Activated T-cell treated with anti-CD3 and anti-CD28 coated beads for 1 hour (primary cell): ENCODE measurements at regions not wholly inside any gene's neighbourhood (a gene's known extent, or its start where the extent isn't known, plus 50 kb on each side); places are given as distances from the start of the nearest gene placed in this dataset.
"Not testable (repeated sequence)": the region's sequence is repeated elsewhere in the genome, so short reads cannot be mapped to it uniquely, and the experiment has no call there.

Source experiments
- DNase-seq: peaks from one replicate; pipeline ENCODE4 v3.0.0-alpha.2; 2020; ENCODE audit warnings: low read depth

DNA sequence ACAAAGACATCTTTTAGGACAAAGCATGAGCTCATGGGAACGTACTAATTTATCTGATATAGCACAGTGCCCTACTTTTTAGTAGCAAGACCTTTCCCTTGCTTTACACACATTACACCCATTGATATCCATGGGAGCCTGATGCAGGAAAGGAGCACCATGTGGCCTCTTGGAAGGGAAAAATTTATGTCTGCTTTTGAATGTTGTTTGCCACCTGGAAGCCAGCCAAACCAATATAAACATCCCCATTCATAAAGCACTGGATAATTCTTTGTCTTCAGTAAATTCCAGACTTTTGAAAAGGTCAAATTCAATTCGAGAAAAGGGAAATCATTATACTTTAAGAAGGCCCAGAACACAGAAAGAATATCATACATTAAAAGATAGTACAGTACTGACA is 152.3 kb upstream of the BEND6 start:
- no peak for DNase-seq

DNA sequence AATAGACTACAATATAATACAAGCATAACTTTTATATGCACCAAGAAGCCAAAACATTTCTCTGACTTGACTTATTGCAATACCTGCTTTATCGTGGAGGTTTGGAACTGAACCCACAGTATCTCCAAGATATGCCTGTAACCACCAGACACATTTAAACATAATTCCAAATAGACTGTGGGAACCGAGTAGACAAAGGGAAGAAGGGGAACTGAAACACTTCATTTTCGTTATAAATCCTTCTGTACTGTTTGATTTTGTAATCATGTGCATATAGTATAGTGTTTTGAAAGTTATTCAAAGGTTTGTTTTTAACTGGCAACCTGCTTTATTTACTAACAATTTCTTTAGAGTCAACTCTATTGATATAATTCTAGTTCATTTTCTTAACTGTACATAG is 154.9 kb upstream of the BEND6 start:
- no peak for DNase-seq

DNA sequence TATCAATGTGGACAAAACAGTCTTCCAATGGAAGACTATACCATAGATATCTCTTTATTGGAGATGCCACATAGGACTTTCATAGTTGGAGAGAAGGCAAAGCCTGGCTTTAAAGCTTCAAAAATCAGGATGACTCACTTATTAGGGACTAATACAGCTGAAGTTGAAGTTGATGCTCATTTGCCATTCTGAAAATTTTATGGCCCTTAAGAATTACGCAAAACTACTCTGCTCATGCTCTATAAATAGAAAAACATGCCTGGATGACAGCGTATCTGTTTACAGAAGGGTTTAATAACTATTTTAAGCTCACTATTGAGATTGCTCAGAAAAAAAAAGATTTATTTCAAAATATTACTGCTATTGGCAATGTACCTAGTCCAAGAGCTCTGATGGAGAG is 155.5 kb upstream of the DST start:
- no peak for DNase-seq

DNA sequence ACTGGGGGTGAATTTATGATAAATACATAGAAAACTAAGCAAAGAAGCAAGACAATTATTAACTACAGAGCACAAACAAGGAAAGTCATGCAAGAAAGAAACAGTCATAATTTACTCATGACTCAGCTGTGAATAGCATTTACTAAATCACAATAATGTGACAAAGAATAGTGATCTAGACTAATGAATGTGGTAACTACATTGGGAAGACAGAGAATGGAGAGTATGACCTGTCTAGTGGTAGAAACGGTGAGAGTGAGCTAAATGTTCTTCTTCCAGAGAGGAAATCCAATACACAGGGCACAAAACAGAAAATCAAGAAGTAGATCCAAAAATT is 153.5 kb upstream of the DST start:
- no peak for DNase-seq

DNA sequence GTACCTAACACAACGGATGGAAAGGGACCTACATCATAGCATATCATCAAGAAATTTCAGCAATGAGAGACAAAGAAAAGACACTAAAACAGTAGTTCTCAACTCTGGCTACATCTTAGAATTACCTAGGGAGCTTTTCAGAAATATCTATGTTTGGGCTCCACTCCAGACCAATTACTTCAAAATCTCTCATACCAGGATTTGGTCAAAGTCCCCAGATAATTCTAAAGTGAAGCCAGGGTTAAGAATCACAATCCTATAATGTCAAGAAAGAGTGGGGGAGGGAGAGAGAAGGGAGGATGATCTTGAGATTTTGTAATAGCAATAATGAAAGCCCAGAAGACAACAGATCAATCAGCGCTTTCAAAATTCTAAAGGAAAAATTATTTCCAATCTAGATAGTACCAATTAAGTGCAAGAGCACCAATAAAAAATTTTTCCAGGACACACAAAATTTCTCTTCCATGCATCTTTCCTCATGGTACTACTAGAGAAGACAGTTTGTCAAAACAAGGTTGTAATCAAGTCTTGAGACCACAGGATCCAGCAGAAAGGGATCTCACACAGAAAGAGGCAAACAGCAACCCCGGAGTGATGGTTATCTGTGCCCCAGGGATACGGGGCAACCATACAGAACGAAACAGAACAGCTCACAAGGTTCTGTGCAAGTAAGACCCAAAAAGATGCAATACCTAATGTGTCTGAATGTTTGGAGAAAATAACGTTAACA is 152.9 kb upstream of the DST start:
- no peak for DNase-seq

DNA sequence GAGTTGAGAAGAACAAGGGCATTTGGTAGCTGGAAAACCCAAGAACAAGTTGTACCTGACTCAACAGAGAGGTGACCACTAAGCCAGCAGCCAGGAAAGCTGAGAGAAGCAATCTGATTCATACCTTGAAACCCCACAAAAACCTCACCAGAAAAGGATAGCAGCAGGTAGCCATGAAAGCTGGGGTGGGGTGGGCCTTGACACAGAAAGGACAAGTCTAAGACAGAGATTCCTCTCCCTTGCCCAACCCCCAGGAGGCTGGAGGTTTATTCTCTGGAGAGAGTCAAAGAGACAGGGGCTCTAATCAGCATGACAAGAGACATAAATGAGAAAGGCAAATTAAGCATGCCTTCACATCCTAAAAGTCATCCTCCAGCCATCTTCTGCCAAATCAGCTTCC is 151.7 kb upstream of the DST start:
- DNase-seq = no peak

DNA sequence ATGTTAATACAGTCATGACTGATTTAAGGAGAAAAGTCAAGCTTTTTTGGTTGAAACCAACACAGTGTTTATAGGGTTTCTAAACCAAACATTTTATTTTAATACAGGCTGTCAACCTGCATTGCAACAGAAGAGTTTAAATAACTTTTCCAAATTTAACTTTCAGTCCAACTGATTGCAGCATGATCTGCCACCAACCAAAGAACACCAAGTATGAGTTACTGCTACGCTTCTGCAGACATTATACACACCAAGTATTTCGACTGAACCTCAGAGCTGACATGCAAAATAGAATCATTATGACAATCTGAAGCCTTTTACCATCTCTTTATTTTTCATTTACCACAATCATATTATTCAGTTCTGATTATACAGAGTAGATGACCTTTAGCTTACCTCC is 151.2 kb upstream of the DST start:
- no peak for DNase-seq

DNA sequence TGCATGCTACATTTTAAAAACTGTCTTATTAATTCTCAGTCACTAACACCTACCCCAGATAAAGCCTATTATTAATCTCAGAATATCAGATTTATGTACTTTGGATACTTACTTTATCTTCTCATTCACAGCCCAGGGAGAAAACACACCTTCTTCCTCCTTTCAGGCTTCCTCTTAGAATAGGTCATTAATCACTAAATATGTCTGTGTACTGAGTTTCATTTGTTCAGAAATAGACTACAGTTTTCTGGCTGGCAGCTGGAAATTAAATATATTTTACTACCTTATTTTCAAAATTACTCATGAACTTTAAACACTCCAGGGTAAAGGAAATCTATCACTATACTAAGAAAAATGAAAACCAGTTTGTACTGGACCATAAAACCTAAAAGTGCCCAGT is 147.7 kb upstream of the DST start:
- no peak for DNase-seq

DNA sequence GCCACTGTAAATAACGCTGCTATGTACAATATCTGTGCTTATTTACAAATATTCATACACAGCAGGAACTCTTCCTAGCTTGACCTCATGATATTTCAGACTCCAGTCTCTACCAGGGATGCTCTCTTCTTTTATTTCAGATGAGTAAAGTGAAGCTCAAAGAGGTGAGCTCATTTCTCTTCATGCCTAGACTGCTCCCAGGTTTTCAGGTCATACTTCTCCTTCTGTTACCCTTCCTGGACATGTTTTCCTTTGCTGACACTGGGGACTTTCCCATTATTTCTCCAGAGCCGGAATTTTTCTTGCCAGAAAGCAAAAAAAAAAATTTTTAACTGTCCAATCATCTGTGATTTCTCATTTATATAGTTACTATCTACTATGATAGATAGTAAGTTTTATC is 147.2 kb upstream of the DST start:
- no peak for DNase-seq

DNA sequence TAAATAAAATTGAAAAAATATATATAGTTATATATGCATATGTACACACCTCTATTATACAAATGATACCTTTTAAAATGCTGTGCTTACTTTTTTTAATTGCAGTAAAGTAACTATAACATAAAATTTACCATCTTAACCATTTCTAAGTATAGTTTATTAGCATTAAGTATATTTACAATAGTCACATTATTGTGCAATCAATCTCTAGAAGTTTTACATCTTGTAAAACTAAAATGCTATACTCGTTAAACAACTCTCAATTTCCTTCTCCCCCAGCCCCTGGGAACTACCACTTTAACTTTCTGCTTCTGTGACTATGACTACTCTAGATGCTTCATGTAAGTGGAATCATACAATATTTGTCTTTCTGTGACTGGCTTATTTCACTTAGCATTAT is 146.7 kb upstream of the DST start:
- DNase-seq = no peak

DNA sequence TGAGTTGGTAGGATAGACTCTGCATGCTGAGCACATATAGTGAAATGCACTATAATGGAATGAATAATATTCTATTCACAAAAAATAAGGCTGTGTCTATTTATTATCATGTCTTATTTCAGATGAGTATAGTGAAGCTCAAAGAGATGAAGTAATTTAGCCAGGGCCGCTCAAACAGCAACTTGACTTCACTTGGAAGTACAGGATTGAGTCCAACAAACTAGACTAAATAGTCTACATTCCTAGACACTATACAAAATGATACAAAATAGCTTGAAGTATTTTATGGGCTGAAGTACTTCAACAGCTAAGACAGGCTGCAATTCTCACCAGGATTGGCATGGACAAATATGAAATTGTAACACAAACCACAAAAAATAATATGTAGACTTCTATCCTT is 144.5 kb upstream of the DST start:
- DNase-seq = no peak

DNA sequence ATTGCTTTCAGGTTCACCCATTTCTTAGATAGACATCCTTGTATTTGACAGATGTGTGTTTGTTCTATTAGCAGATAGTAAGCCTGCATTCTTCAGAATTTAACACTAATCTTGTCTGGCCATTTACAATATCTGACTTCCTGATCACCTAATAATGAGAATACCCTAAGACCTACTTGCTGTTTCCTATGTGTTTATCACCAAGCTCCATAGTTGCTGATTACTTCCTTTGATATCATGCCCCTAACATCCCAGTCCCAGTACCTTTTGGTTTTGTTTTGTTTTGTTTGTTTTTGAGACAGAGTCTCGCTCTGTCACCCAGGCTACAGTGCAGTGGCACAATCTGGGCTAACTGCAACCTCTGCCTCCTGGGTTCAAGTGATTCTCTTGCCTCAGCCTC is 143.6 kb upstream of the DST start:
- no peak for DNase-seq

DNA sequence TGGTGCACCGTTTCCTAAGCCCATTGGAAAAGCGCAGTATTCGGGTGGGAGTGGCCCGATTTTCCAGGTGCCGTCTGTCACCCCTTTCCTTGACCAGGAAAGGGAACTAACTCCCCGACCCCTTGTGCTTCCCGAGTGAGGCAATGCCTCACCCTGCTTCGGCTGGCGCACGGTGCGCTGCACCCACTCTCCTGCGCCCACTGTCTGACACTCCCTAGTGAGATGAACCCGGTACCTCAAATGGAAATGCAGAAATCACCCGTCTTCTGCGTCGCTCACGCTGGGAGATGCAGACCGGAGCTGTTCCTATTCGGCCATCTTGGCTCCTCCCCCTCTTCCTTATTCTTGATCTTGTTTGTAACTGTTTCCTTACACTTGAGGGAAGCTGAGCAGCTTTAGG is 142.8 kb upstream of the DST start:
- DNase-seq = not testable (repeated sequence)

DNA sequence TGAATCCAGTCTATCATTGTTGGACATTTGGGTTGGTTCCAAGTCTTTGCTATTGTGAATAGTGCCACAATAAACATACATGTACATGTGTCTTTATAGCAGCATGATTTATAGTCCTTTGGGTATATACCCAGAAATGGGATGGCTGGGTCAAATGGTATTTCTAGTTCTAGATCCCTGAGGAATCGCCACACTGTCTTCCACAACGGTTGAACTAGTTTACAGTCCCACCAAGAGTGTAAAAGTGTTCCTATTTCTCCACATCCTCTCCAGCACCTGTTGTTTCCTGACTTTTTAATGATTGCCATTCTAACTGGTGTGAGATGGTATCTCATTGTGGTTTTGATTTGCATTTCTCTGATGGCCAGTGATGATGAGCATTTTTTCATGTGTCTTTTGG is 137.4 kb upstream of the DST start:
- DNase-seq = not testable (repeated sequence)

DNA sequence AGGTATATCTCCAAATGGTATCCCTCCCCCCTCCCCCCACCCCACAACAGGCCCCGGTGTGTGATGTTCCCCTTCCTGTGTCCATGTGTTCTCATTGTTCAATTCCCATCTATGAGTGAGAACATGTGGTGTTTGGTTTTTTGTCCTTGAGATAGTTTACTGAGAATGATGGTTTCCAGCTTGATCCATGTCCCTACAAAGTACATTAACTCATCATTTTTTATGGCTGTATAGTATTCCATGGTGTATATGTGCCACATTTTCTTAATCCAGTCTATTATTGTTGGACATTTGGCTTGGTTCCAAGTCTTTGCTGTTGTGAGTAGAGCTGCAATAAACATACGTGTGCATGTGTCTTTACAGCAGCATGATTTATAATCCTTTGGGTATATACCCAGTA is 135.8 kb upstream of the DST start:
- DNase-seq = not testable (repeated sequence)

DNA sequence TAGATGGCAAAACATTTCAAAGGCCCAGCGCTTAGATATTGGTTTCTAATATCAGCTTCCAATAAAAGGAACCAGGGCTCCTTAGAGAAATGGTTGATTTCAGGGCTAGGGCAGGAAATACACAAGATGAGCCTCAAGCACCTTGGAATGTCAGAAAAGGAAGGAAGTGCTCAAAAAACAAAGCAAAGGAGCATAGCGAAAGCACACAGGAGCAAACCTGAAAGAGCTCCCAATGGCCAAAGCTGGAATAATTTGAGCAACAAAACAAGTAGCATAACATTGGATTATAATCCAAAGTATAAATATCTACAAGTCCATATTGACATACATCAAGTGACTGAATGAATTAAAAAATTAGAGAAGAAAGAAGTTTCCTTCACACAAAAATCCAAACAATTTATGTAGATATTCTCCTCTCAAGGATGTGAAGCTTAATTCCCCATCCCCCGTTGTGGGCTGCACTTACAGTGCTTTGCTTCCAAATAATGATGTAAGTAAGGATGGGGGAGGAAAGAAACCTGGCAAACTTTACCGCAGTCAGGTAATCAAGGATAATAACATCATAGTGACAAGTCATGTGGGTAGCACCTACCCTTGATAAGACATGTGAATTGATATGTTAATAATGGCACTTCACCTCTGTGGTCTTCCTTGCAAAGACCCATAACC is 132.9 kb upstream of the DST start:
- DNase-seq = no peak

DNA sequence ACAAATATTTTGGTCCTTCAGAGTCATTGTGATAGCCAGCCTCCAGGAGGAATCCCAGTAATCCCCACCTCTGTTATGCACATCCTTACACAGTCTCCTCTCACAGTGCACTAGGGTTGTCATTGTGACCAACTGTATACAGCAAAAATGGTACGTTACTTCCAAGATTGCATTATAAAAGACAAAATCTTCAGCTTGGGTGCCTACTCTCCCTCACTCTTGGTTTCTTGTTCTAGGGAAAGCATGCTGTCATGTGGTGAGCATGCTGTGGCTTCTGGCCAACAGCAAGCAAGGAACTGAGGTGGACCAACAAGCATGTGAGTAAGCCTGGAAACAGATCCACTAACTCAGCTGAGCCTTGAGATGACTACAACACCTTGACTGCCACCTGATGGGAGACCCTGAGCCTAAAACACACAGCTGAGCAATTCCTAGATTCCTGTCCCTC is 130.1 kb upstream of the DST start:
- DNase-seq = no peak

DNA sequence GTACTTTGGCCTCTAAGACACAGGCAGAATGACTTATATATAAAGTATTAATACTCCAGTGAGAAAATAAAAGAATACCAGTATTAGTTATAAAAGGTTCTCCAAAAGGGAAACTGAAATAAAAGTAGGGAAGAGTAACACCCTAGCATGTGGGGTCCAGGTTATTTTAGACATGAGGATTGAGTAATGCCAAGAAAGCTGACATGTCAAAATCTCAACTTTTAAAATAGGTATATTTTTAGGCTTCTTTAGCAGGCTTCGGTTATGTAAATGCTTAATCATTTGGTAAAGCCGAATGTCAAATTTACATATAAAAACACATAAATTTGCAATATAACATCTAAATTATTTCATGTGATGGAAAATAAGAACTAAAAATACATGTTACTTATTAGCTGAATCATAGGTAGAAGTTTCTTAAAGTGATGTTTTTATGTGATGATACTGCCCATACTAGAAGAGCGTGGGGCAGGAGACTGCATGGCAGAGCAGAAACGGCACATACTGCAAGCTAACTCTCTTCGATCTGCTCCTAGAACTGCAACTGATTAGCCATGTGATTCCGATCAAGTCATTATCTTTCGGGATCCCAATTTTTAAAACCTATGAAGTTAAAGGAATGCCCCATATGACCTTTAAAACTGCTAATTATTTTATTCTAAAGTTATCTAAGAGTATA is 129.4 kb upstream of the DST start:
- no peak for DNase-seq

DNA sequence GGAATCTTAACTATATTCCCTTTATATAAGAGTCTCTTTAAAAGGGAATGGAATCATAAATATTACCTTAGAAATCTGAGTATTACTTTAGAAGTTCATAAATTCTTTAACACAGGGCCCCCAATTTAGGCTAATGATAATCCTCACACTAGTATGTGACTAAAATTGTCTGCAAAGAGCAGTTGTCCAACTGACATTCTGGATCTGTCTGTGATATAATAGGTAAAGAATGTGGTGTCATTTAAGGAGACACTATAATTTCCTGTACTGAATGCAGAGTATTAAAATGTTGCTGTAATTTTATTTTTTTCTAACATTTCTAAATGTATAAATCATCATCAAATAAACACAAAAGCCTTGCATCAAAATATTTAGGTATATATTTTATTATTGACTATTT is 128.5 kb upstream of the DST start:
- DNase-seq = no peak

DNA sequence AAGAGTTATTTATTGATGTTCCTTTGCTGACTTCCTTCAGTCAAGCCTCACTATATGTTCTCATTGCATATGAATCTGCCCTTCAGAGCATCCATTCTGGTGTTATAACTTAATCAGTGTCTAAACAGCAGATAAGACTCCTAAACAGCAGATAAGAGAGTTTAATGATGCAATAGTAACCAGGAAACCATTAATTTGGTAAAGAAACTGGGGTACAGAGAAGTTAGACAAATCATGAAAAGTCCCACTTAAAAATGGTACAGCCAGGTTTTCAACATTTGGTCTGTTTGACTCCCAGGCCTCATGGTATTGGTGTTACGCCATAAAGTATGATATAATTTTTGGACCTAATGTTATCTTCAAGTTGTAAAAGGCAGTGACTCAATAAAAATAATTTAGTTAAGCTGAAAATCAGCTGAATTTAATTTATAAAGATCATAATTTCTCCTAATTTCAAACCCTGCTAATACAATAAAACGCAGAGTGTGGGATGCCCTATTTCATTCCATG is 127.4 kb upstream of the DST start:
- no peak for DNase-seq

DNA sequence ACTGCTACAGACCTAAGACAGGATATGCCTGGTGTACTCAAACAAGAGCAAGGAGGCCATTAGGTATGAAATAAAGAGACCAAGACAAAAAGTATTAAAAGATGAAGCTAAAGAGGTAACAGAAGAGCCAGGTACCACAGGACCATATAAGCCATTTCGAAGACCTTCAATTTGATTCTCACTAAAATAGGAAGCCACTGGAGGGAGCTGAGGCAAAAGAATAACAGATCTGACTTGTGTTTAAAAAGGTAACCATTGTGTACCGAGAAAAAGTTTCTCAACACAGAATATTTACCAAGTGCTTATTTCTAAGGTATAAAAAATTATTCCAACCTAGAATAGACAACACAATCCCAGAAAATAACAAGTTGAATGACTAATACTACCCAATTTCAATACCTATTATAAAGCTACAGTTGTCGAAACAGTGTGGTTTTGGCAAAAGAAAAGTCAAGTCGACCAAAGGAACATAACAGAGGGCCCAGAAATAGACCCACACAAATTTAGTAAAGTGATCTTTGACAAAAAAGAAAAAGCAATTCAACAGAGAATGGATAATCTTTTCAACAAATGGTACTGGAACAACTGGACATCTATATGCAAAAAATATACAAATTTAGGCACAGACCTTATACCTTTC is 125.3 kb upstream of the DST start:
- no peak for DNase-seq

DNA sequence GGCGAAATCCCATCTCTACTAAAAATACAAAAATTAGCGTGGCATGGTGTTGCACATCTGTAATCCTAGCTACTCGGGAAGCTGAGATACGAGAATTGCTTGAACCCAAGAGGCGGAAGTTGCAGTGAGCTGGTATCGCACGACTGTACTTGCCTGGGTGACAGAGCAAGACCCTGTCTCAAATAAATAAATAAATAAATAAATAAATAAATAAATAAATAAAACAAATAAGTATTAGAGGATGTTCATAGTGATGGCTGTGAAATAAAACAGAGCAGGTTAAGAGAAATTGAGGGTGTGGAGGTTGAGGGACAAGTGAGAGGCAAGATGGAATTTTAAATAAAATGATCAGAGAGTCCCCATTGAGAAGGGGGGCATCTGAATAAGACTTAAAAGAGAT is 124.7 kb upstream of the DST start:
- DNase-seq = no peak

DNA sequence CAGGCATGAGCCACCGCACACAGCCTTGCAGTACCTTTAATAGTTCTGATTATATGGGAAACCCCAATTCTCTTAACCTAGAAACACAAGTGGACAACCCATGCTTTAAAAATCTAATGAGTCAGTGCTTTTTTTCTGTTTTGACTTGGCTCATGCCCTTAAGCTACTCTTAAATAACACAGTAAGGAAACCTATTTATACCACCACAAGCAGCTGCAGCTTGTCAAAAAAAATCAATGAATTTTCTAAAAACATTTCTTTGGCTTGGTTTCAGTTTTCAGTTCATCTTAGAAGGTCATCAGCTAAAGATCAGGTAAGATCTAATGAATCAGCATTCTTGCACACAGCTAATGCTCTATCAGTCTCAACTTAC is 124.1 kb upstream of the DST start:
- no peak for DNase-seq
